Tibial nerve (tissue), 4 donors: ENCODE measurements at regions not wholly inside any gene's neighbourhood (a gene's known extent, or its start where the extent isn't known, plus 50 kb on each side); places are given as distances from the start of the nearest gene placed in this dataset.

Source experiments
- DNase-seq, 2 donors: peaks; one replicate each; pipeline ENCODE4 v3.0.0-alpha.2; 2019; ENCODE audit warnings: low spot score in 2 of 2
- H3K27ac ChIP-seq, 4 donors: fragments of 200-600 bp; sonication (generic) in 3 of 4; one replicate each; pipeline ENCODE4 v1.5.1; 2017 to 2019; ENCODE audit warnings: mild to moderate bottlenecking in 1 of 4
- H3K27me3 ChIP-seq, 2 donors: fragments of 200-600 bp; sonication (generic) in 1 of 2; one replicate each; pipeline versions ENCODE4 v1.5.1 to v1.6.0; 2017 to 2019
- H3K36me3 ChIP-seq, 3 donors: fragments of 200-600 bp; sonication (generic); one replicate each; pipeline ENCODE4 v1.5.1; 2018 to 2019
- H3K4me1 ChIP-seq, 4 donors: fragments of 200-600 bp; sonication (generic) in 3 of 4; one replicate each; pipeline ENCODE4 v1.5.1; 2017 to 2019
- H3K4me3 ChIP-seq, 4 donors: fragments of 200-600 bp; sonication (generic) in 3 of 4; one replicate each; pipeline ENCODE4 v1.5.1; 2017 to 2019; ENCODE audit warnings: mild to moderate bottlenecking in 1 of 4, moderate library complexity in 1 of 4
- H3K9me3 ChIP-seq, 4 donors: fragments of 200-600 bp; sonication (generic) in 3 of 4; one replicate each; pipeline ENCODE4 v1.5.1; 2017 to 2019
- CTCF ChIP-seq, 5 experiments: fragments of 200-600 bp in 3 of 5; fragments of 450-650 bp in 2 of 5; sonication (generic) in 3 of 5; IDR thresholded peaks; one replicate each; pipeline ENCODE4 v1.5.1; 2016 to 2019; ENCODE audit warnings: antibody characterized with exemption in 5 of 5, mild to moderate bottlenecking in 3 of 5, moderate library complexity in 2 of 5
- EP300 ChIP-seq, 2 donors: sonication (generic); formaldehyde crosslinking; IDR thresholded peaks; one replicate each; pipeline ENCODE4 v1.6.1; 2017; ENCODE audit warnings: antibody characterized with exemption in 2 of 2, mild to moderate bottlenecking in 1 of 2
- POLR2A ChIP-seq, 2 donors: fragments of 450-650 bp; IDR thresholded peaks; one replicate each; pipeline ENCODE4 v1.6.1; 2017; ENCODE audit warnings: antibody characterized with exemption in 2 of 2, mild to moderate bottlenecking in 2 of 2, moderate library complexity in 2 of 2
- WGBS, 2 donors: methylation state at CpG; one replicate each; pipeline ENCODE4 v1.1.5; 2018; 5-methylcytosine and 5-hydroxymethylcytosine counted together

GRCh38 chr5:40172721-40173120, 507.0 kb upstream of the PTGER4 start:
- Histone ChIP-seq H3K4me1 (no peaks in the 10 kb centered on the region), H3K27me3 (no peaks in the 10 kb centered on the region), H3K27ac (no peak overlapping the region), H3K4me3 (no peak overlapping the region), H3K9me3 (peaks cover 0 to 30% (median 4%) of the 10 kb centered on the region in 4 donors), H3K36me3 (no peaks in the 10 kb centered on the region)
- TF ChIP-seq CTCF (IDR thresholded peaks at IDR 0.05) (no peak), POLR2A (IDR thresholded peaks at IDR 0.05) (no peak), EP300 (IDR thresholded peaks at IDR 0.05) (no peak)
- DNase-seq: no peak

- no peaks in the 10 kb centered on the region for H3K4me1 ChIP-seq
- H3K27ac ChIP-seq: no peak overlapping the region
- H3K36me3 ChIP-seq: no peaks in the 10 kb centered on the region
- 48 to 88% methylated on average over 2 of the region's 2 CpGs for WGBS, 2 donors
- peaks cover 0 to 23% (median 7%) of the 10 kb centered on the region in 4 donors for H3K9me3 ChIP-seq
- TF ChIP-seq POLR2A (IDR thresholded peaks at IDR 0.05): no peak
- no peak for TF ChIP-seq CTCF (IDR thresholded peaks at IDR 0.05)
- TF ChIP-seq EP300 (IDR thresholded peaks at IDR 0.05): no peak
- H3K27me3 ChIP-seq: no peaks in the 10 kb centered on the region
- H3K4me3 ChIP-seq: no peak overlapping the region
- no peak for DNase-seq
Observed at GRCh38 chr5:40171971-40172370, 507.7 kb upstream of the PTGER4 start.

- Histone ChIP-seq H3K27me3 (no peaks in the 10 kb centered on the region), H3K36me3 (no peaks in the 10 kb centered on the region), H3K4me3 (no peak overlapping the region), H3K9me3 (peaks cover 0 to 16% (median 7%) of the 10 kb centered on the region in 4 donors), H3K4me1 (no peaks in the 10 kb centered on the region), H3K27ac (no peak overlapping the region)
- TF ChIP-seq CTCF (IDR thresholded peaks at IDR 0.05) (no peak), EP300 (IDR thresholded peaks at IDR 0.05) (no peak), POLR2A (IDR thresholded peaks at IDR 0.05) (no peak)
- no peak for DNase-seq
- 91 to 92% methylated on average over 3 of the region's 3 CpGs for WGBS, 2 donors
Observed at GRCh38 chr5:40167283-40167682, 512.4 kb upstream of the PTGER4 start.

GRCh38 chr5:40166802-40167201, 512.9 kb upstream of the PTGER4 start:
- H3K4me1 ChIP-seq: no peaks in the 10 kb centered on the region
- DNase-seq: no peak
- WGBS, 2 donors: 80 to 88% methylated on average over 1 of the region's 1 CpG
- peaks cover 0 to 16% (median 7%) of the 10 kb centered on the region in 4 donors for H3K9me3 ChIP-seq
- no peak overlapping the region for H3K4me3 ChIP-seq
- no peak overlapping the region for H3K27ac ChIP-seq
- no peaks in the 10 kb centered on the region for H3K27me3 ChIP-seq
- no peaks in the 10 kb centered on the region for H3K36me3 ChIP-seq
- TF ChIP-seq EP300 (IDR thresholded peaks at IDR 0.05): no peak
- no peak for TF ChIP-seq CTCF (IDR thresholded peaks at IDR 0.05)
- no peak for TF ChIP-seq POLR2A (IDR thresholded peaks at IDR 0.05)

- WGBS, 2 donors: 64 to 72% methylated on average over 7 of the region's 7 CpGs
- no peak for DNase-seq
- TF ChIP-seq EP300 (IDR thresholded peaks at IDR 0.05) (no peak), POLR2A (IDR thresholded peaks at IDR 0.05) (no peak), CTCF (IDR thresholded peaks at IDR 0.05) (no peak)
- no peak overlapping the region for H3K27ac ChIP-seq
- no peaks in the 10 kb centered on the region for H3K4me1 ChIP-seq
- no peaks in the 10 kb centered on the region for H3K36me3 ChIP-seq
- no peaks in the 10 kb centered on the region for H3K27me3 ChIP-seq
- H3K4me3 ChIP-seq: no peak overlapping the region
- H3K9me3 ChIP-seq: peaks cover 0 to 15% (median 7%) of the 10 kb centered on the region in 4 donors
Observed at GRCh38 chr5:40165789-40166728, 513.7 kb upstream of the PTGER4 start.
